ENCODE measurements at regions not wholly inside any gene's neighbourhood (a gene's known extent, or its start where the extent isn't known, plus 50 kb on each side); places are given as distances from the start of the nearest gene placed in this dataset.

DNA sequence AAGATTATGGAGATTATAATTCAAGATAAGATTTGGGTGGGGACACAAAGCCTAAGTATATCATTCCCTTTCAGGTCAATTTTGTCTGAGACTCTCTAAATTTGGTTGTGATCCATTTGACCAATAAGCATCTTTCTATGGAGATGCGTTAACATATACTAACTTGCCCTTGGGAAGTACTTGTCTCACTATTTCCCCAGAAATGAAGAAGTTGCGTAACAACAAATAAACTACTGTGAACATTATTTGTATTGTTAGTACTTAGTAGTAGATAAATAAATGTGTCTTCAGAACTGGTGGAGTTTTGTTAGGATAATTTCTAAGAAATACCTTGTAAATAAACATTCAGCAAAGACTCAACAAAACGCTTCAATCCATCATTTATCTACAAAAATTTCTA lies 127.3 kb upstream of the LYZL2 start:
- TF ChIP-seq POLR2A (IDR thresholded peaks at IDR 0.05; ENCODE audit: low read depth, low read length) (no peak), TAF1 (IDR thresholded peaks at IDR 0.05; ENCODE audit: borderline replicate concordance, low read depth, low read length) (no peak), POLR2AphosphoS5 (IDR thresholded peaks at IDR 0.05; ENCODE audit: low read depth, low read length) (no peak)
